ENCODE measurements at regions not wholly inside any gene's neighbourhood (a gene's known extent, or its start where the extent isn't known, plus 50 kb on each side); places are given as distances from the start of the nearest gene placed in this dataset.

DNA sequence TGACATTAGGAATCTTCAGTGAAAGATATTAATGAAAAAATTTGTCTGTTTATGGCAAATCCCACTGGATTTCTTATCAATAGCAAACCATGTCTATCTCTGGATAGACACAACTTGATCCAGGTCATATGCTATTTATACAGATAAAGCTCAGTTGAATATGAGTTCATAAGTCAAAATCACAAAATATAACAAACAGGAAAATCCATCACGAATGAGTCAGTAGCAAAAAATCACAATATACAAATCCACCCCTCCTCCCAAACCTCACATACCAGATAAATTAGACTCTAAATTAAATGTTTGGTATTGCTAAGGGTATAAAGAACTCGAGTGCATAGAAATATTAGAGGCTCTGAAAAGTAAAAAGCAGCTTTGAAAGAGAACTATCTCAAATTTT is 420.5 kb downstream of the TLL1 start:
- H4K20me1 ChIP-seq (ENCODE audit: control insufficient read depth, insufficient read depth, low read depth, low read length): no peaks in the 10 kb centered on the region

DNA sequence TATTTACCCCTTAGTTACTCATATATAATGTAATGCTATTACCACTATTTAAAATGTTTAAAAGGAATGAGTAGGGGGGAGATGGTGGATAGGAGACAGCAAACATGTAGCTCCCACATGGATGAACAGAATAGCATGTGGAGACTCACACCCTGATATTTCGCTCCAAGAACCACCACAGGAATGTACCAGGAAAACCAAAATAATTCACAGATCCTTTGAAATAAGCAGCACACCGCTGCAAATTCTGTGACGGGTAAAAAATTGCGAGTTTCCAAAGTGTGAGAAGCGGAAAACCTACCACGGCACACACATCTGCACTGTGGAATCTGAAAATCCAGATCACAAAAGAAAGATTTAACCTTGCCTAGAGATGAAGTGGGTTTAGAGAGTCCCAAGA is 428.2 kb downstream of the TLL1 start:
- H3K27me3 ChIP-seq (ENCODE audit: control insufficient read depth, low read length): no peaks in the 10 kb centered on the region
- no peak for TF ChIP-seq EZH2phosphoT487 (IDR thresholded peaks at IDR 0.05; ENCODE audit: borderline replicate concordance, low read length)
- TF ChIP-seq, protein P1, sequence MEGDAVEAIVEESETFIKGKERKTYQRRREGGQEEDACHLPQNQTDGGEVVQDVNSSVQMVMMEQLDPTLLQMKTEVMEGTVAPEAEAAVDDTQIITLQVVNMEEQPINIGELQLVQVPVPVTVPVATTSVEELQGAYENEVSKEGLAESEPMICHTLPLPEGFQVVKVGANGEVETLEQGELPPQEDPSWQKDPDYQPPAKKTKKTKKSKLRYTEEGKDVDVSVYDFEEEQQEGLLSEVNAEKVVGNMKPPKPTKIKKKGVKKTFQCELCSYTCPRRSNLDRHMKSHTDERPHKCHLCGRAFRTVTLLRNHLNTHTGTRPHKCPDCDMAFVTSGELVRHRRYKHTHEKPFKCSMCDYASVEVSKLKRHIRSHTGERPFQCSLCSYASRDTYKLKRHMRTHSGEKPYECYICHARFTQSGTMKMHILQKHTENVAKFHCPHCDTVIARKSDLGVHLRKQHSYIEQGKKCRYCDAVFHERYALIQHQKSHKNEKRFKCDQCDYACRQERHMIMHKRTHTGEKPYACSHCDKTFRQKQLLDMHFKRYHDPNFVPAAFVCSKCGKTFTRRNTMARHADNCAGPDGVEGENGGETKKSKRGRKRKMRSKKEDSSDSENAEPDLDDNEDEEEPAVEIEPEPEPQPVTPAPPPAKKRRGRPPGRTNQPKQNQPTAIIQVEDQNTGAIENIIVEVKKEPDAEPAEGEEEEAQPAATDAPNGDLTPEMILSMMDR (IDR thresholded peaks at IDR 0.05; ENCODE audit: low read depth, low read length, poor library complexity, severe bottlenecking): no peak
- no peaks in the 10 kb centered on the region for H4K20me1 ChIP-seq (ENCODE audit: control insufficient read depth, insufficient read depth, low read depth, low read length)

More for the DNA sequence above, 420.5 kb downstream of the TLL1 start:
- Histone ChIP-seq H3K27ac (ENCODE audit: low read depth, low read length) (no peak overlapping the region), H3K36me3 (ENCODE audit: control insufficient read depth, low read length) (no peaks in the 10 kb centered on the region), H3K4me2 (ENCODE audit: low read length) (no peak overlapping the region), H3K4me1 (ENCODE audit: control insufficient read depth, low read length) (no peaks in the 10 kb centered on the region), H3K27me3 (ENCODE audit: control insufficient read depth, low read length) (no peaks in the 10 kb centered on the region), H3K9me2 (replicated peaks; ENCODE audit: control insufficient read depth, low read length) (no peaks in the 10 kb centered on the region), H3K9me3 (ENCODE audit: control insufficient read depth, insufficient read depth, low read length) (no peaks in the 10 kb centered on the region), H3F3A (ENCODE audit: control insufficient read depth, insufficient read depth) (no peaks in the 10 kb centered on the region), H3K79me2 (ENCODE audit: control insufficient read depth, low read length) (no peaks in the 10 kb centered on the region), H3K4me3 (ENCODE audit: low read length) (no peak overlapping the region)
- no peak for TF ChIP-seq EZH2phosphoT487 (IDR thresholded peaks at IDR 0.05; ENCODE audit: borderline replicate concordance, low read length)
- TF ChIP-seq, protein P1 (IDR thresholded peaks at IDR 0.05; ENCODE audit: low read depth, low read length, poor library complexity, severe bottlenecking): no peak

DNA sequence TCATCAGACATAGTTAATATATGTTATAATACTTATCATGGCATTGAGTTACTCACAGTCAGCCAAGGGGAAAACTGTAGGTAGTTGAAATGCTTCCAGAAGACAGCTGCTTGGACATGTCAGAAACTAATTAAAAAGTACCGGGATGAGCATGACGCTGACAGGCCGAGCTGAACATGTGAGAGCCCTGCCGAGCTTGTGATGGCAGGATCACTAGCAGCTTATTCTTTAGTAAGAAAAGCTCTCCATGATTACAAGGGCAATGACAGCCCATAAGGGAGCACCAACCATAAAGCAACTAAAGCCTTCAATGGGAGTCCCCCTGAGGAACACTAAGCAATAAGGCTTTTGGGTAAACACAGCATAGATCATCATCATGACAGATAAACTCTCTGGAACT is 435.6 kb downstream of the TLL1 start:
- Histone ChIP-seq H3K4me2 (ENCODE audit: low read length) (no peak overlapping the region), H3K9me2 (replicated peaks; ENCODE audit: control insufficient read depth, low read length) (no peaks in the 10 kb centered on the region), H3K36me3 (ENCODE audit: control insufficient read depth, low read length) (no peaks in the 10 kb centered on the region), H3K79me2 (ENCODE audit: control insufficient read depth, low read length) (no peaks in the 10 kb centered on the region), H3K4me1 (ENCODE audit: control insufficient read depth, low read length) (no peaks in the 10 kb centered on the region), H3K27me3 (ENCODE audit: control insufficient read depth, low read length) (no peaks in the 10 kb centered on the region), H3K27ac (ENCODE audit: low read depth, low read length) (no peak overlapping the region), H3K4me3 (ENCODE audit: low read length) (no peak overlapping the region), H4K20me1 (ENCODE audit: control insufficient read depth, insufficient read depth, low read depth, low read length) (no peaks in the 10 kb centered on the region), H3K9me3 (ENCODE audit: control insufficient read depth, insufficient read depth, low read length) (no peaks in the 10 kb centered on the region), H3F3A (ENCODE audit: control insufficient read depth, insufficient read depth) (no peaks in the 10 kb centered on the region)
- no peak for TF ChIP-seq EZH2phosphoT487 (IDR thresholded peaks at IDR 0.05; ENCODE audit: borderline replicate concordance, low read length)
- TF ChIP-seq, protein P1 (IDR thresholded peaks at IDR 0.05; ENCODE audit: low read depth, low read length, poor library complexity, severe bottlenecking): no peak

More for the DNA sequence above, 428.2 kb downstream of the TLL1 start:
- no peak overlapping the region for H3K27ac ChIP-seq (ENCODE audit: low read depth, low read length)
- H3K9me3 ChIP-seq (ENCODE audit: control insufficient read depth, insufficient read depth, low read length): no peaks in the 10 kb centered on the region
- H3F3A ChIP-seq (ENCODE audit: control insufficient read depth, insufficient read depth): no peaks in the 10 kb centered on the region
- H3K4me1 ChIP-seq (ENCODE audit: control insufficient read depth, low read length): no peaks in the 10 kb centered on the region
- H3K9me2 ChIP-seq (replicated peaks; ENCODE audit: control insufficient read depth, low read length): no peaks in the 10 kb centered on the region
- H3K79me2 ChIP-seq (ENCODE audit: control insufficient read depth, low read length): no peaks in the 10 kb centered on the region
- H3K4me3 ChIP-seq (ENCODE audit: low read length): no peak overlapping the region
- no peak overlapping the region for H3K4me2 ChIP-seq (ENCODE audit: low read length)
- H3K36me3 ChIP-seq (ENCODE audit: control insufficient read depth, low read length): no peaks in the 10 kb centered on the region

DNA sequence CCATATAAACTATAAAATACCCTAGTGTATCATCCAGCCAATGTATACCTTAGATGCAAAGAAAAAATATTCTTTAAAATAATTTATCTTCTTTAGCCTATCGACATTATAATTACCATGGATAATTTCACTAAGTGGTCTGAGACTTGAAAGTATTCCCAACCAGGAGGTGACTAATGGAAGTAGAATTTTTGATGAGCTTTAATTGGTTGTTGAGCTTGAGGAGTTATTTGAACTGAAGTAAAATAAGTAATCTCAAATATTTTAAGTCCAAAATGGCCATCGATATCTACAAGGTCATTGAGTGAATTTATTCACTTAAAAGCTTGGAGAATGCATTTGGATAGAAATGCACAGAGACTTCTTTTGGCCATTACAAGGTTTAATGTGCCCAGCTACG is 436.2 kb downstream of the TLL1 start:
- H3K4me1 ChIP-seq (ENCODE audit: control insufficient read depth, low read length): no peaks in the 10 kb centered on the region
- H3K36me3 ChIP-seq (ENCODE audit: control insufficient read depth, low read length): no peaks in the 10 kb centered on the region
- H3K79me2 ChIP-seq (ENCODE audit: control insufficient read depth, low read length): no peaks in the 10 kb centered on the region
- no peaks in the 10 kb centered on the region for H3K27me3 ChIP-seq (ENCODE audit: control insufficient read depth, low read length)
- H3F3A ChIP-seq (ENCODE audit: control insufficient read depth, insufficient read depth): no peaks in the 10 kb centered on the region
- no peak for TF ChIP-seq EZH2phosphoT487 (IDR thresholded peaks at IDR 0.05; ENCODE audit: borderline replicate concordance, low read length)
- TF ChIP-seq, protein P1 (IDR thresholded peaks at IDR 0.05; ENCODE audit: low read depth, low read length, poor library complexity, severe bottlenecking): no peak
- H3K27ac ChIP-seq (ENCODE audit: low read depth, low read length): no peak overlapping the region
- H4K20me1 ChIP-seq (ENCODE audit: control insufficient read depth, insufficient read depth, low read depth, low read length): no peaks in the 10 kb centered on the region
- H3K9me2 ChIP-seq (replicated peaks; ENCODE audit: control insufficient read depth, low read length): no peaks in the 10 kb centered on the region
- no peaks in the 10 kb centered on the region for H3K9me3 ChIP-seq (ENCODE audit: control insufficient read depth, insufficient read depth, low read length)
- H3K4me3 ChIP-seq (ENCODE audit: low read length): no peak overlapping the region
- no peak overlapping the region for H3K4me2 ChIP-seq (ENCODE audit: low read length)
